KG1 (cell line): ENCODE measurements at regions not wholly inside any gene's neighbourhood (a gene's known extent, or its start where the extent isn't known, plus 50 kb on each side); places are given as distances from the start of the nearest gene placed in this dataset.
"Not testable (repeated sequence)": the region's sequence is repeated elsewhere in the genome, so short reads cannot be mapped to it uniquely, and the experiment has no call there.

ENCODE experiments used
- DNase-seq: peaks from one replicate; lab custom pipeline; 2025; lab: John Stamatoyannopoulos, UW

DNA sequence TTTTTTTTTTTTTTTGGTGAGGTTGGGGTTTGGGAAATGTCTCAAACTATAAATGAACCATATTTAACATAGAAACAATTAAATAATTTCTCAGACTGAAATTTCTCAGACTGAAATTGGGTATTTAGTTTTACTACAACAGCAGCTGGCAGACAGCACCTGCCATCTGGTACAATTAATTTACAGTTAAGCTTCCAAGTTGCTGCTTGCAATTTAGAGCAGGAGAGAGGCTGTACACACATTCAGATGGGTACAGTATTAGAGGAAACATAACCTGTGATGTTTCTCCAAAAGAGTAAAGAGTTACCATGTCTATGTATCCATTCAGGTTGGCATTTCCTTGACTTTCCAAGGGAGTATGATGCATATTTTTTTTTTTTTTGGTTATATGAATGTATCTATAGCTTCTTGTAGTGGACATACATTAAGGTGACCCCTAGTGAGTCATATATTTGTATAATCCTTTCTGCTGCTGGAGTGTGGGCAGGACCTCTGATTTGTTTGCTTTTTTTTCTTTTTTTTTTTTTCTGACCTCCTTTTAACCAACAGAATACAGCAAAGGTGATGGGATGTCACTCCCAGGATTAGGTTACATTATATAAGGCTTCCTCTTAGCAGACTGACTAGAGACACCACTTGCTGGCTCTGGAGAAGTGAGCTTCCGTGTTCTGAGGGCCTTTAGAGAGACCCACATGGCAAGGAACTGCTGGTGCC lies 201.7 kb downstream of the PTH2R start:
- DNase-seq: no peak

DNA sequence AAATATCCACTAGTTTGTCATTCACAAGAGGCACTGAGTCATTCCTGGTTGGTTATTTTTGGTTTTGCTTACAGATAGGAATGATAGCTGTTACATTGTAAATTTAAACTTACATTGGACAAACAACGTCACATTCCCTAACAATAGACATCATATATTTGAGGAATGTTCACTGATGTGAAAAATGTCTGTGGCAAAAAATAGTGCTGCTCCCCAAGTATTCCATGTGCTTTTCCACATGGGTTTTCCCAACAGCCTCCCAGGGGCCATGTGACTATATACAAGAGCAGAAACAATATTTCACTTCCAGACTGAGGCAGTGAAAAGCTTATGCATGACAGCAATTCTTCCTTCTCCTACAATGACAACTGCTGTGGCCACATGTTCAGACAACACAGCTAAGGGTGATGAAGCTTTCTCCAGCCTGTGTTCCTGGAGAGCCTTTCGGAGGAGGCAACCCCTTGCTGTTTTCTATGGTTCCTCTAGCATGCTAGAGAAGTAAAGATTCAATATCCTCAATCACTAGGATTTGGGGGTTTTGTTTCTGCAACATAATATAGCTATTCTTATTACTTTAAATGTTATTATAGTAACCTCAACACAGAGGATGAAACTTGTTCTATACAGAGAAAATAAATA lies 202.7 kb downstream of the PTH2R start:
- no peak for DNase-seq

DNA sequence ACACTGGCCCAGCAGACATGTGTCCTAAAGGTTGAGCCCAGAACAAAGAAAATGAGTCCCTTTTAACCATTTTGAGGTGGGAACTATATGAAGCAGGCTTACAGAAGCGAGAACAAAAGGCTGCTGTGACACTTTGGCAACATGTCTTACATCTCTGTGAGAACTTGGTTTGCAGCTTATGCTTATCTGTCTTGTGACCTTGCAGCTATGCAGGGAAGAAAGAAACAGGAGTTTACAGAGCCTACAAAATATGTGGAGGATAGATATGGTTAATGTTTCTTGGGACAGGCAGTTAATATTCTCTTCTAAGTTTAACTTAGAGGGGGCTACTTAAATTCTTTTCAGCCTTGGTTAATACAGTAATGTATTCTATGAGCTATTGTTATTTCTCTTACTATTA lies 209.1 kb downstream of the PTH2R start:
- not testable (repeated sequence) for DNase-seq

DNA sequence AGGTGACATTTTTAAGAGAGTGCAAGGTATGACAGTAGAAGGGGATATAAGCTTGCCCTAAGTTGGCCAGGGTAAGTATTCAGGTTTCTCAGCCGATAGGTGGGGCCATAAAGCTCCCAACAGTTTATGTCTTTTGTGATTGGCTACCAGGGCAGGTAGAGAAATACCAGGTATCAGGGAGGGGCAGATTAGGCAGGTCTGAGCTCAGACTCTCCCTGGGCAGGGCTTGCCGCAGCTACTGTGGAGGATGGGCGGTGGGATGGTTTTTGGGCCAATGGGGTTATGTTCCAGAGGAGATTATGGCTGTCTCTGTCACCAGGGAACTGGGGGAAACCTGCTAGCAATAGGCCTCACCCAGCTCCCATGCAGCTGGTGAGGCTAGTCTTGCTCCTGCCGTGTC lies 211.6 kb downstream of the PTH2R start:
- DNase-seq: no peak

DNA sequence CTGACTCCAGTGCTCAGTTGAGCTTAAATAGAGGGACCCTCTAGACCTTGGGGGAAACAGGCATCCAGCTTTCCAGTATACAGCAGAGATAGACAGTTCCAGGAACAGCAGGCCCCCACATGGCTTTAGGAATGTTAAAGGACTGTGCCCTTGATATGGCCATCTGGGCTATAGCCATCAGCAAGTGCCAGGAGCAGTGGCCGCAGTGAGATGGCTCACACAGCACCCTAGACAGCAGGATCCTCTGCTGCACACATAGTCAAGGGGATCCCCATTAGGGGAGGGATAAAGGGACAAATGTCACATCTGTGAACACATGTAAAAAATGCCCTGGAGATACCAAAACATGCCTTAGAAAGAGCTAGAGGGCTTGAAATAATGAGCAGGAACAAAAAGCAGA lies 213.4 kb downstream of the PTH2R start:
- DNase-seq: no peak

DNA sequence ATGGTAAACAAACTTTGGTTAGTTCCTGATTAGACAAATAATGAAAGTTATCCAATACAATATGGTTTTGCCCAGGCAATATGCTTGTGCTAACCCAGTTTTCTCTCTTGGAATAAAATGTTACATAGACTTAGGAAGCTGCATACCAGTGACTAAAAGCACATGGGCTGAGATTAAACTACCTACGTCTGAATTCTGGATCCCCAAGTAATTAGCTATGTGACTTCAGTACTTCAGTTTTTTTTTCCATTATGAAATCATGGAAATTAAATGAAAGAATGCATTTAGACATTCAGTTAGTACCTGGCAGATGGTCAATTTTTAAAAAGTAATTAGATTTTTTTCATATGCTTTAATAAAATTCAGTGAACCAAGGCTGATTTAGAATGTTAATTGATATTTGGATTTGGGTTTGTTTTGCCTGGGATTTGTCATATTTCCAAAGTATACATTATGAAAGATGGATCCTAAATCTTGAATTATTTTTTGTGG lies 213.9 kb downstream of the PTH2R start:
- DNase-seq: no peak

DNA sequence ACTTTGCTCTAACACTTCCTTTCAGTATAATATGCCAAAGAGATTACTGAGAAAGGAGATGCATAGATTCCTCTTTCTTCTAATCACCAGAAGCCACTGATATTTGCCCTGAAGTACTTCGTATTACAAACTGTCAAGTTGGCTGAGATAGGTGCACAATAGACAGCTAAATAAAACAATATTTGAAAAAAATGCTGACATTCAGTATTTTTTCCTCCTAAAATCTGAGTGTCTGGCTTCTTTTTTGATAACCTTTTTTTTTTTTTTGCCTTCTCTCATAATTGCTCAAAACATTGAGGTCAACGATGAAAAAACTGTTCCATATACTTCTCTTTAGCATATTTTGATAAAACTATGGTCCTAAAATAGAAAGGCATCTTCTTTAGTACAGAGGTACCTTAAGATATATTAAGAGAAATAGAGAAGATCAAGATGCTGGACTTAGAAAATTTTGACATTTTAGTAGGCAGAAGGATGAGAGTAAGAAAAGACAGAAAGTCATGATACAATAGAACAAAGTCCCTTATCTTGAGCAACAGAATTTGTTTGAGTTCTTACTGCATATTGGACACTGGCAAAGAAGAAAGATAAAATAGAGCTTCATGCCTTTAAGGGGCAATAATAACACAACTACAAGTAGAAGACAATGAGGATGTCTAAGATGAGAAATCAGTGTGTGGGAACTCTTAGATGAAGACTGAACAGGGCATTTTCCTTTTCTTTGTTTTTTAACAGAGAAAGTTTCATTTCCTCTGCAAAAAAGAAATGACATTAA lies 220.7 kb downstream of the PTH2R start:
- no peak for DNase-seq

DNA sequence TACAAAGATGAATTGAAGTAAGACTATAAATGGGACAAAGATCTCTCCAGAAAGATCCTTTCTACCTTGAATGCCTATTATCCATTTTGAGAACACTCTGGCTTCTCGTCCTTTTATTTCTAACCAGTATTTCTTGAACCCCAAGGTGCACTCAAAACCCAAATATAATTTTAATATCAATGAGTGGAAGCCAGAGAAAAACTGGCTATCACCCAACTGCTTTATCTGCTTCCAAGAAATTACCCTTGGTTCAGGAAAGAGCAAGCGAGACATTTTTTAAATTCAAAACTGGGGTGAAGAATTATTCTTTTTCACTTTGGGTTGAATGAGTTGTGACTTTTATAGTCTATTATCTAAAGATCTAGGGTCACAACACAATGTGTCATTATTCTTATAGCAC lies 221.3 kb downstream of the PTH2R start:
- DNase-seq: no peak

DNA sequence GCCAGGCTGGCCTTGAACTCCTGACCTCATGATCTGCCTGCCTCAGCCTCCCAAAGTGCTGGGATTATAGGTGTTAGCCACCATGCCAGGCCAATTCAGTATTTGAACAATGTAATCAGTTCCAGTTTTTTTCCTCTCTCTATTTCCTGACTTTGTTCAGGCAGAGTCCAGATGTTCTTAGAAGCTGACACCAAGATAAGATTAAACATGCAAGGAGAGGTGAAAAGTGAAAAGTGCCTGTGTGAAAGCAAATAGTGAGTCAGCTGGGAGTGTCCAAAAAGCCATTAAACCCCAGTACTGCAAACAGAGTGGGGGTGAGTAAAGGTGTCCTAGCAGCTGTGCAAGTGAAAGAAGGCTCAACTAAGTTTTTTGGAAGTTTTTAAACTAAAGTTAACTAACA lies 231.5 kb downstream of the PTH2R start:
- DNase-seq: no peak

DNA sequence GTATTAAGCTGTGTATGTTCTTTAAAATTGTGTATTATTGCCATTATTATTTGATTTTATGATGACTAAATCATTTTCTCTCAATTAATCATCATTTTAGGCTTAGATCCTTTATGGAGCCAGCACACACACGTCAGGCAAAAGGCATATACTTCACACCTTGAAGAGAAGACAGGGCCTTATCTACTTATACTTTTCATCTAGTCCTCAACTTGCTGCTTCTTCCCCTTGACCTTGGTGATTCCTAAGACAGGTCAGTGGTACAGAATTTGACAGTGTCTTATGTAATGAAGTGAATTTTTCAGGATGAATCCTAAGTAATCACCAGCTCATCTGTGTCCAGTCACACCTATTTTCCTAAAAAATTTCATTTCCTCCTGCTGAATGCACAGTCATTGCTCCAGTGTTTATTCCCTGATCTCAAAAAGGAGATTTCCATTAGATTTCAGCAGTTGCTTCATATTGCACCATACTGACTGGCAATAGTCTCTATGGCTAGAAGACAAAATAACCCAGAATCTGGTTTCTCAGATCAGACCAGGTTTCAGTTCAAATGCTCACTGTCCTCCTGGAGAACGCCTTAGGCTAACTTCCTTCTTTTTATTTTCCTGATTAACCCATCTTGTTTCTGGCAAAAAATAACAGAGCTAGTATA lies 235.7 kb downstream of the PTH2R start:
- no peak for DNase-seq

DNA sequence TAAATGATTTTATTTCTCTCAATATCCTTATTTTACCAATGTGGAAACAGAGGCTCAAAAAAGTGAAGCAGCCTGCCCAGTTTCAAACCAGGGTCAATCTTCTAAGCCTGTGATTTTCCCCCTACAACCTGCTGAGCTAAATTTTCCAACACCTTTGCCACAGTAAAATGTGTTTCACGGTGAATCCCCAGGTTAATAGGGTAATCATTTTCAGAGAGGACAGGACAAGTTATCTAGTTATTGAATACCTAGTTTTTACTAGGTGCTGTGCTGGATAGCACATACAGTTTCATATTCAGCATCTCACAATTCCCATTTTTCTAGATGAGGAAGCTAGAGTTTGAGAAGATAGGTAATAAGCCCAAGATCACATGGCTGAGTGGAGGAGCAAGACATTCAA lies 236.6 kb downstream of the PTH2R start:
- no peak for DNase-seq

DNA sequence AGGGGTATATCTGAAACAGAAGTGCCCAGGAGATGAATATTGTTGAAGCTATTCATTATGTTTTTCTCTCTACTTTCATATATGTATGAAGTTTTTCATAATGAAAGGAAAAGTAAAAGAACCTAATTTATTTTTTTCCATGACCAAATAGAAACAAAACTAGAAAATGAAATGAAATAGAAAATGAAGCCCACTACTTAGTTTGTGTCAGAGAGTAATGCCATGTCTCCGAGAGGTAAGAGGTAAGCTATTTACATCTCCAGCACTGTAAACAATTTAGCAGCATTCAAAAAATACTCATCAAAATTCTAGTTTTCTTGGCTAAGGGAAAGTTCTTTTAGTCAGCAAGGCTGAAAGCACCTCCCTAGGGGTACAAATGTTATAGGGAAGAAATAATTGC lies 238.6 kb downstream of the PTH2R start:
- DNase-seq: no peak

DNA sequence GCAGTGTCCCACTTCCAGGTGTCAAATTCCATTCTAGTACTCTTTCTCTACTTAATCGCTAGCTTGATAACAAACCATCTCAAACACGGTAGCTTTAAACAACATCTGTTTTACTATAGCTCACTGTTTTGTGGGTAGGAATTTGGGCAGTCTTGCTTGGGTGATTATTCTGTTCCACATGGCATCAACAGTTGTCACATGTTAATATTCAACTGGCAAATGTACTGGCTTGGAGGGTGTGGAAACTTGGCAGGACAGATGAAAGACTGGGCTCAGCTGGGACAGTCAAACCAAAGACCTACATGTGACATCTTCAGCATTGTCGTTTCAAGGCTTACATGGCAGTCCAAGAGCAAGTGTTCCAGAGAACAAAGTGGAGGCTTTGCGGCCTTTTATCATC lies 241.8 kb downstream of the PTH2R start:
- no peak for DNase-seq

DNA sequence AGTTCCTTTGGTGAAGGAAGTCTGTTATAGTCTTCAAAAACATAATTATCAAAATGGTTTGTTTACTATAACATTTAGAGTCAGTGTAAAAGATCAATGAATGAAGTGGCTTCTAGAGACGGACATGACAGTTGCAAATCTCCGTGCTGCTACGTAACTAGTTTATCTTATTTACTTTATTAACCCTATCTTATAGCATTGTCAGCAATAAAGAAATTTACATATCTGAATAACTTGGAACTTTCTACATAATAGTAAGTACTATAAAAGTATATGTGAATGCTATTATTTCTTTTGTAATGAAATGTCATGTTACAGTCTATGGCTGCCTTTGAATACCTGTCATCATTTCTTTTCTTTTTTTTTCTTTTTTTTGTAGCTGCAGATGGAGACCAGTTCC lies 246.8 kb downstream of the PTH2R start:
- no peak for DNase-seq

DNA sequence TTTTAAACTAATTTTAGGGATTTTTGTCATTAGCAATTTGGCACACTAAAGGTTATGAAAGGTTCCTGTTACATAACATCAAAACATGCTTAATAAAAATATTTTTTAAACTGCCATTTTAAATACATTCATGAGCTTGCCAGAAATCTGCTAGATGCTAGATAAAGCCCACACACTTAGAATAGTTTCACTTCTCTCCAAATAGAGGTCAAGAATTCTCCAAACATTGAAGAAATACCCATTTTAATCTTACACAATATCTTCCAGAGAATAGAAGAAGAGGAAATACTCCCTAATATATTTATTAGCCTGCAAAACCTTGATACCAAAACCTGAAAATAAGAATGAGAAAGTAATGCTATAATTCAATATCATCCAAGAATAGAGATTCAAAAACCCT lies 247.5 kb downstream of the PTH2R start:
- DNase-seq: no peak

DNA sequence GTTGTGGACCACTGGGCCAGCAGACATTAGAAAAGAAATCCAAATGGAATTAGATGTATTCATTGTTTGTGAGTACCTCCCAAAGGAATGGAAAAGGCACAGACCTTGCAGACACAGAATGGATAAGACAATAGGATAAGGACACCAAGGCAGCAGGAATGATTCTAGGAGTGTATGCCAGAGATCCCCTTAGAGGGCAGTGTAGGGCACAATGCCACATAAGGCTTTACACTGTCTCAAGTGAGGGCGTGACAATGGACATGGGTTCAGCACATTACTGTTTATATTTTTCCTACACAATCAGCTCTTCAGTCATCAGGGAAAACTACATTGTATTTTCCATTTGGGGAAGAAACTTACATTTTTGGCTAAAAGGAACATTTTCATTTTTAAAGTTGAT lies 250.9 kb downstream of the PTH2R start:
- no peak for DNase-seq

DNA sequence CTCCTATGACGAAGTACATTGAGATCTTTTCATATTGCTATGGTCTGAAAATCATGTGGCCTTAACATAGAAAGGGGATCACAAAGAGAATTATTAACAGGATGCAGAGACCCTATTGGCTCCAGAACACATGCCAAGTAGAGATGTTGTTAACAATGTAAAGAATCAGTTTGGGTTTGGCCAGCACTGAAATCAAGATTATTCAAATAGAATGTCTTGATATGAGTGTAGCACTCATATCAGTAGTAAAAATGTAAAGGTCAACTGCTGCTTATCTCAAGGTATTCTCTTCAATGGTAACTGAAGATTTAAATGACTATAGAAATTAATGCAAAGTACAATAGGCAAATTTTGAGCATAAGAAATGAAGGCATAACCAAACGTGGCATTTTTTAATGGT lies 262.8 kb downstream of the PTH2R start:
- no peak for DNase-seq

DNA sequence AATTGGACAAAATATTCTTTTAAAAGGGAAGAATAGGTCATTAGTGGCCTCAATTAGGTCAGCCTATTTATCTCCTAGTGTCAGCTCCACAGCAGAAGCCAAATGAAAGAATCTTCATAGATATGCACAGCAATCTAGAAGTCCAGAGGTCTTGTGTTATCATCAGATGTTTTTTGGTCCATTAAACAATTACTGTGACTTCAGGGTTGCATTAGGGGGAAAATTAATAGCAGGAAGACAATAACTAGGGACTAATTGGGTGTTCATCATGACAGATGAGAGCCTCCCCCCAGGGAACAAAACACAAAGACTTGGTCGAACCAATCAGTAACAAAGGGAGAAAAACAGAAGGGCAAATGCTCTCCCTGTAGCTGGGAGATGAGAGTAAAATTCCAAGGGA lies 264.7 kb downstream of the PTH2R start:
- no peak for DNase-seq

DNA sequence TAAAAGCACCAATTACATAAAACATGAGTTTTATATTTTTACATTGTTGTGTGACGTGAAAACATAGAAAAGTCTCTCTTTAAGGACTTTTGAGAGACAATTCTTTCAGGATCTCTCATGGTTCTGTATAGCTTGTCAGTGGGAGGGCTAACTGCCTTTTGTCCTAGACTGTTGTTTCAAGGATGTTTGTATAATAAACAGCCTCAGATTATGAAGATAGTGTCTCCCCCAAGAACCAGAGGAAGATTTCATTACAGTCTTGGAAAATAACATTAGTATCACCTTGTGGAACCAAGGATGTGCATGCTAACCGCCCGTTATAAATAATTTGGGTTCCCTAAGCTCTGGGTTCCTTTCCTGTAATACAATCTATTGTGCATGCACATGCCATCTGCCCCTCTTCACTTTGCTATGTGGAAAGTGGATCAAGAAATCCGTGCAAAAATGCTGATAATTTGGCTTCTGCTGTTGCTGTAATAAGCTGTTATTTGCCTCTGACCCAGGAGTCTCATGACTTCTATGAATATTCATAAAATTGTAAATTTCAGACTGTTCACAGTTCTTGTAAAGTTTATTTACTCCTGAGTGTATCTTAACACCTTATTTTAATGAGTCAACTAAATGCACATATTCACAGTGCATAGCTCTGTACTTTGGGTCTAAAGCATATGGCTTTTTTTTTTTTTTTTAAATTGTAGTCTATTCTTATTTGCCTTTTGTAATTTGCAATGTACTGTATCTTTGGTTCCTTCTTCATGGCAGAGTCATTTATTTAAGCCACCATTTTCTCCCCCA lies 265.5 kb downstream of the PTH2R start:
- no peak for DNase-seq

DNA sequence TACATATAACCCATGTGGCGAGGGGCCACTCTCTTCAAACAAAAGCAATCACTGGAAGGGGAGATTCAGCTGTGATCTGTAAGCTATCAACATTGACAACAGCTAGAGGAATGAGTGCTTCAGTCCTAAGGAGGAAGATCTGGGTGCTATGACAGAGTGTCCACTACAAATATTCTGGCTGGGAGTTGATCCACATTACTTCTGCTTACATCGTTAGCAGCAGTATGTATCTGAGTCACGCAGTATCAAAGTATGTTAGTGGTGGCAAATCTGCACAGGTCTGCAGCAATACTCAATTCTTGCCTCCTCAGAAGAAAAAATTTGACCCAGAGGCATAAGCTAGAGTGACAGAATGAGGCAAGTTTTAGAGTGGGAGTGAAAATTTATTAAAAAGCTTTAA lies 267.0 kb downstream of the PTH2R start:
- no peak for DNase-seq

DNA sequence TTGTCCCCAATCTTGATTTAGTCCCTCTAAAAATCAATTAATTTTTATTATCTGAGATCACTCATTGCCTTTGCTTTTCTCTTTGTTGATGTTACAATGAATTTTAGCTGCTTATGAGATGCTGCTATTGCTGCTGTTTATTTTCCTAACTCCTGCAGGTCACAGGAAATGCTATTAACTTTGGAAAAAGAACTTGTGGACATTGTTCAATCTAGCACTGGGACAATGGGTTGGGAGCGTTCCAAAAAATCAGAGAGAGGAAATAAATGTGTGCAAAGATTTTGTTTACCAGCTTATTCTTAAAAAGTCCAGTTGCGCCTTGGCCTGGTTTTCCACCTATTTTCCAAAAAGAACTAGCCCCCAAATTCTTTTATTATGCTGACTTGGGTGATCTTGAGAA lies 268.3 kb downstream of the PTH2R start:
- no peak for DNase-seq

DNA sequence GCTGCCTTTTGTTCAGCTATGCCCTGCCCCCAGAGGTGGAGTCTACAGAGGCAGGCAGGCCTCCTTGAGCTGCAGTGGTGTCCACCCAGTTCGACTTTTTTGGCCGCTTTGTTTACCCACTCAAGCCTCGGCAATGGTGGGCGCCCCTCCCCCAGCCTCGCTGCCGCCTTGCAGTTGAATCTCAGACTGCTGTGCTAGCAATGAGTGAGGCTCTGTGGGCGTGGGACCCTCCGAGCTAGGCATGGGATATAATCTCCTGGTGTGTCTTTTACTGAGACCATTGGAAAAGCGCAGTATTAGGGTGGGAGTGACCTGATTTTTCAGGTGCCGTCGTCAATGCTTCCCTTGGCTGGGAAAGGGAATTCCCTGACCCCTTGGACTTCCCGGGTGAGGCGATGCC lies 279.3 kb downstream of the PTH2R start:
- not testable (repeated sequence) for DNase-seq
